Panc1 (cell line): ENCODE measurements at regions not wholly inside any gene's neighbourhood (a gene's known extent, or its start where the extent isn't known, plus 50 kb on each side); places are given as distances from the start of the nearest gene placed in this dataset.
"Not testable (repeated sequence)": the region's sequence is repeated elsewhere in the genome, so short reads cannot be mapped to it uniquely, and the experiment has no call there.

ENCODE experiments used
- POLR2AphosphoS5 ChIP-seq: IDR thresholded peaks from 2 replicates; pipeline ENCODE4 v1.6.1; 2012; ENCODE audit warnings: mild to moderate bottlenecking, low read depth, low read length, moderate library complexity
- TCF7L2 ChIP-seq: IDR thresholded peaks from 2 replicates; pipeline ENCODE4 v1.6.1; 2011; ENCODE audit warnings: mild to moderate bottlenecking, low read depth, low read length, inconsistent platforms
- TF ChIP-seq, protein P1 (sequence below): fragments of 450-650 bp; IDR thresholded peaks from 2 replicates; pipeline ENCODE4 v1.5.1; 2017; ENCODE audit warnings: mild to moderate bottlenecking
- TF ChIP-seq, protein P2 (sequence below), 2 experiments: IDR thresholded peaks; 2 replicates each; pipeline ENCODE4 v1.6.1; 2011 to 2012; ENCODE audit warnings: low read depth in 2 of 2, control low read depth in 1 of 2, low read length in 1 of 2, mild to moderate bottlenecking in 1 of 2, moderate library complexity in 1 of 2; ENCODE audit not compliant: insufficient read depth in 1 of 2

DNA sequence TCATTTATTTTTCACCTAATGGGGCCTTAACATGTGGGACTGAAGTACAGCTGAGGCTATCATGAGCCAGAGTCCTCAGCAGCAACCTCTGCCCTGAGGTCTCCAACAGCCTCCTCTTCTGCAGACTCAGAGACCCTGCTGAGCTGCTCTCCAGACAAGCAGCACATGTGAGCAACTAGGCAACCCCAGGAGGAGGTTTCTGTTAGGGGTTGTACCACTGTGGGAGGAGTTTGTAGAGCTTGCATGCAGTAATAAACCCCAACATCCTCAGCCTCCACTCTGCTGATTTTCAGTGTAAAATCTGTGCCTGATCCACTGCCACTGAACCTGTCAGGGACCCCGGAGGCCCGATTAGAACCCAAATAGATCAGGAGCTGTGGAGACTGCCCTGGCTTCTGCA, 530.0 kb downstream of the RPIA start:
- TF ChIP-seq, protein P1, sequence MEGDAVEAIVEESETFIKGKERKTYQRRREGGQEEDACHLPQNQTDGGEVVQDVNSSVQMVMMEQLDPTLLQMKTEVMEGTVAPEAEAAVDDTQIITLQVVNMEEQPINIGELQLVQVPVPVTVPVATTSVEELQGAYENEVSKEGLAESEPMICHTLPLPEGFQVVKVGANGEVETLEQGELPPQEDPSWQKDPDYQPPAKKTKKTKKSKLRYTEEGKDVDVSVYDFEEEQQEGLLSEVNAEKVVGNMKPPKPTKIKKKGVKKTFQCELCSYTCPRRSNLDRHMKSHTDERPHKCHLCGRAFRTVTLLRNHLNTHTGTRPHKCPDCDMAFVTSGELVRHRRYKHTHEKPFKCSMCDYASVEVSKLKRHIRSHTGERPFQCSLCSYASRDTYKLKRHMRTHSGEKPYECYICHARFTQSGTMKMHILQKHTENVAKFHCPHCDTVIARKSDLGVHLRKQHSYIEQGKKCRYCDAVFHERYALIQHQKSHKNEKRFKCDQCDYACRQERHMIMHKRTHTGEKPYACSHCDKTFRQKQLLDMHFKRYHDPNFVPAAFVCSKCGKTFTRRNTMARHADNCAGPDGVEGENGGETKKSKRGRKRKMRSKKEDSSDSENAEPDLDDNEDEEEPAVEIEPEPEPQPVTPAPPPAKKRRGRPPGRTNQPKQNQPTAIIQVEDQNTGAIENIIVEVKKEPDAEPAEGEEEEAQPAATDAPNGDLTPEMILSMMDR, result not testable (repeated sequence)
- not testable (repeated sequence) for TF ChIP-seq TCF7L2, POLR2AphosphoS5
- TF ChIP-seq, protein P2, sequence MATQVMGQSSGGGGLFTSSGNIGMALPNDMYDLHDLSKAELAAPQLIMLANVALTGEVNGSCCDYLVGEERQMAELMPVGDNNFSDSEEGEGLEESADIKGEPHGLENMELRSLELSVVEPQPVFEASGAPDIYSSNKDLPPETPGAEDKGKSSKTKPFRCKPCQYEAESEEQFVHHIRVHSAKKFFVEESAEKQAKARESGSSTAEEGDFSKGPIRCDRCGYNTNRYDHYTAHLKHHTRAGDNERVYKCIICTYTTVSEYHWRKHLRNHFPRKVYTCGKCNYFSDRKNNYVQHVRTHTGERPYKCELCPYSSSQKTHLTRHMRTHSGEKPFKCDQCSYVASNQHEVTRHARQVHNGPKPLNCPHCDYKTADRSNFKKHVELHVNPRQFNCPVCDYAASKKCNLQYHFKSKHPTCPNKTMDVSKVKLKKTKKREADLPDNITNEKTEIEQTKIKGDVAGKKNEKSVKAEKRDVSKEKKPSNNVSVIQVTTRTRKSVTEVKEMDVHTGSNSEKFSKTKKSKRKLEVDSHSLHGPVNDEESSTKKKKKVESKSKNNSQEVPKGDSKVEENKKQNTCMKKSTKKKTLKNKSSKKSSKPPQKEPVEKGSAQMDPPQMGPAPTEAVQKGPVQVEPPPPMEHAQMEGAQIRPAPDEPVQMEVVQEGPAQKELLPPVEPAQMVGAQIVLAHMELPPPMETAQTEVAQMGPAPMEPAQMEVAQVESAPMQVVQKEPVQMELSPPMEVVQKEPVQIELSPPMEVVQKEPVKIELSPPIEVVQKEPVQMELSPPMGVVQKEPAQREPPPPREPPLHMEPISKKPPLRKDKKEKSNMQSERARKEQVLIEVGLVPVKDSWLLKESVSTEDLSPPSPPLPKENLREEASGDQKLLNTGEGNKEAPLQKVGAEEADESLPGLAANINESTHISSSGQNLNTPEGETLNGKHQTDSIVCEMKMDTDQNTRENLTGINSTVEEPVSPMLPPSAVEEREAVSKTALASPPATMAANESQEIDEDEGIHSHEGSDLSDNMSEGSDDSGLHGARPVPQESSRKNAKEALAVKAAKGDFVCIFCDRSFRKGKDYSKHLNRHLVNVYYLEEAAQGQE (IDR thresholded peaks at IDR 0.05; ENCODE audit: insufficient read depth in 1 of 2, low read depth in 2 of 2, low read length in 1 of 2), result not testable (repeated sequence)
